ENCODE measurements at regions not wholly inside any gene's neighbourhood (a gene's known extent, or its start where the extent isn't known, plus 50 kb on each side); places are given as distances from the start of the nearest gene placed in this dataset.

DNA sequence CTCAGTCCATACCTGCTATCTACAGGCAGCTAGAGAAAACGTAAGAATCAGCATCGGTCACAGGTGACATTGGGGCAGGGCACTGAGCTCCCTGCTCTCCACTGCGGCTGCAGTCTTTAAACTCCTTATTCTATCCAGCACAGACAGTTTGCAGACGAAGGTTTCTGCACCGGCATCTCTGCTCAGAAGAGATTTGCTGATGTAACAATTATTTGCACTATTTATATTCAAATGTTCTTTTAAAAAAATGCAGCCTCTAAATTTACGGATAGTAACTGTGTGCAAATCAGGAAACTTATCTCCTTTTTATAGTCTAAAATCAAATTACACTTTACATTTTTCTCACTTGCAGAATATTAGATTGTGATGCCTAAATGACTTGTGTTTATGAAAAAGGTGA lies 671.0 kb downstream of the VRK1 start:
- intact Hi-C loops (cut with micrococcal nuclease; ENCODE audit: unreplicated experiment) = no loop called here
- no peak for DNase-seq
- Mint-ChIP-seq H3K4me1 (ENCODE audit: low read depth, unreplicated experiment) (no peaks in the 10 kb centered on the region), H3K27me3 (ENCODE audit: insufficient read depth, unreplicated experiment) (peaks cover 12% of the 10 kb centered on the region), H3K9me3 (ENCODE audit: unreplicated experiment) (peaks cover 7% of the 10 kb centered on the region), H3K36me3 (ENCODE audit: insufficient read depth, unreplicated experiment) (no peaks in the 10 kb centered on the region), H3K27ac (ENCODE audit: unreplicated experiment) (no peak overlapping the region), H3K4me3 (ENCODE audit: unreplicated experiment) (no peak overlapping the region)
- TF ChIP-seq, protein P1, sequence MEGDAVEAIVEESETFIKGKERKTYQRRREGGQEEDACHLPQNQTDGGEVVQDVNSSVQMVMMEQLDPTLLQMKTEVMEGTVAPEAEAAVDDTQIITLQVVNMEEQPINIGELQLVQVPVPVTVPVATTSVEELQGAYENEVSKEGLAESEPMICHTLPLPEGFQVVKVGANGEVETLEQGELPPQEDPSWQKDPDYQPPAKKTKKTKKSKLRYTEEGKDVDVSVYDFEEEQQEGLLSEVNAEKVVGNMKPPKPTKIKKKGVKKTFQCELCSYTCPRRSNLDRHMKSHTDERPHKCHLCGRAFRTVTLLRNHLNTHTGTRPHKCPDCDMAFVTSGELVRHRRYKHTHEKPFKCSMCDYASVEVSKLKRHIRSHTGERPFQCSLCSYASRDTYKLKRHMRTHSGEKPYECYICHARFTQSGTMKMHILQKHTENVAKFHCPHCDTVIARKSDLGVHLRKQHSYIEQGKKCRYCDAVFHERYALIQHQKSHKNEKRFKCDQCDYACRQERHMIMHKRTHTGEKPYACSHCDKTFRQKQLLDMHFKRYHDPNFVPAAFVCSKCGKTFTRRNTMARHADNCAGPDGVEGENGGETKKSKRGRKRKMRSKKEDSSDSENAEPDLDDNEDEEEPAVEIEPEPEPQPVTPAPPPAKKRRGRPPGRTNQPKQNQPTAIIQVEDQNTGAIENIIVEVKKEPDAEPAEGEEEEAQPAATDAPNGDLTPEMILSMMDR (IDR thresholded peaks at IDR 0.05; ENCODE audit: insufficient read depth in 1 of 2, low read depth in 1 of 2, low read length in 1 of 2, severe bottlenecking in 1 of 2, unreplicated experiment in 1 of 2) = no peak
- POLR2A ChIA-PET = no interaction called here
- Histone ChIP-seq H3K9me3 (no peaks in the 10 kb centered on the region), H3K36me3 (ENCODE audit: control insufficient read depth, insufficient read depth, low read length) (no peaks in the 10 kb centered on the region), H3K4me1 (no peaks in the 10 kb centered on the region), H3K27me3 (replicated peaks; ENCODE audit: control insufficient read depth, insufficient read depth, low read length) (no peaks in the 10 kb centered on the region; the same call in 1 of the 2 replicates), H3K4me3 (ENCODE audit: low read depth, low read length) (no peak overlapping the region)
- no TSS peak for BruUV-seq (replicated peaks)
- CTCF ChIA-PET = no interaction called here

DNA sequence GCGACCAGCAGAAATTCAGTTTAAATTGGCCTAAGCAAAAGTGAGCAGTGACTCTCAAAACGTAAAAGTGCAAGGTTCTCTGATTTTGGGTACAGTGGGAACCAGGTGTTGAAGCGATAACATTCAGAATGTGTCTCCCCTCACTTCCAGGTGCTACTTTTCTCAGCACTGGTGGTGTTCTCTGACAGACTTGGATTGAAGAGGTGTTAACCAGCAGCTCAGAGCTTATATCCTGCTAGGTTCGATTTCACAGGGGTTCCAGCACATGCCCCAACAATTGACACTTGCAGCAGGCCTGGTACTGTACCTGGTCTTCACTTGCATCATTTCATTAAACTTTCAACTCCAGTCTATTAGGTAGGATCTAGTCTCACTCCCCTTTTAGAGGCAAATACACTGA lies 680.2 kb downstream of the VRK1 start:
- BruUV-seq (replicated peaks) = no TSS peak
- TF ChIP-seq, protein P1 (IDR thresholded peaks at IDR 0.05; ENCODE audit: insufficient read depth in 1 of 2, low read depth in 1 of 2, low read length in 1 of 2, severe bottlenecking in 1 of 2, unreplicated experiment in 1 of 2) = no peak
- H3K9me3 Mint-ChIP-seq (ENCODE audit: unreplicated experiment) = no peaks in the 10 kb centered on the region
- intact Hi-C loops (cut with micrococcal nuclease; ENCODE audit: unreplicated experiment) = no loop called here
- no peaks in the 10 kb centered on the region for H3K27me3 ChIP-seq (replicated peaks; ENCODE audit: control insufficient read depth, insufficient read depth, low read length)
- H3K4me1 ChIP-seq = no peaks in the 10 kb centered on the region
- no peaks in the 10 kb centered on the region for H3K9me3 ChIP-seq
- no peak overlapping the region for H3K27ac Mint-ChIP-seq (ENCODE audit: unreplicated experiment)
- H3K4me3 ChIP-seq (ENCODE audit: low read depth, low read length) = no peak overlapping the region
- ChIA-PET POLR2A (no interaction called here), CTCF (no interaction called here)
- H3K4me3 Mint-ChIP-seq (ENCODE audit: unreplicated experiment) = no peak overlapping the region
- no peaks in the 10 kb centered on the region for H3K4me1 Mint-ChIP-seq (ENCODE audit: low read depth, unreplicated experiment)
- H3K27me3 Mint-ChIP-seq (ENCODE audit: insufficient read depth, unreplicated experiment) = peaks cover 20% of the 10 kb centered on the region
- no peak for DNase-seq
- H3K36me3 ChIP-seq (ENCODE audit: control insufficient read depth, insufficient read depth, low read length) = no peaks in the 10 kb centered on the region
- H3K36me3 Mint-ChIP-seq (ENCODE audit: insufficient read depth, unreplicated experiment) = no peaks in the 10 kb centered on the region

DNA sequence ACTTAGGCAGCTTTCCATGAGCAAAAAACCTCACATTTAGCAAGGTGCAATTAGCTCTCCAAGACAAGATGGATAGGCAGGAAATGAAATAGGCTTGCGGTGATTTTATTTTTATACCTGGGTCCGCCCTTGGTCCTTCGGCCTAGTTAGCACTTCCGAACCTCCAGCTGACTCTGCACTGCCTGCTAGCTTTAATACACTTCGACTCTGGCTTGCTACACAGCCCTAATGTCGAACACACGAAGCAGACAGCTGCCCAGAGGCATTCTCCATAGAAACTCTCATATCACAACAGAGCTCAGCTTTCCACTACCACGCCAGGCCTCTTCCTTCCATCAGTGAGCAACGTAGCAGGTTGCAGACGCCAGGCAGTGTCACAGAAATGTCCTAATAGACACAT lies 688.0 kb downstream of the VRK1 start:
- H3K27ac Mint-ChIP-seq (ENCODE audit: unreplicated experiment) = no peak overlapping the region
- H3K9me3 Mint-ChIP-seq (ENCODE audit: unreplicated experiment) = no peaks in the 10 kb centered on the region
- Histone ChIP-seq H3K4me3 (ENCODE audit: low read depth, low read length) (no peak overlapping the region), H3K27me3 (replicated peaks; ENCODE audit: control insufficient read depth, insufficient read depth, low read length) (no peaks in the 10 kb centered on the region), H3K9me3 (no peaks in the 10 kb centered on the region), H3K4me1 (no peaks in the 10 kb centered on the region), H3K36me3 (ENCODE audit: control insufficient read depth, insufficient read depth, low read length) (no peaks in the 10 kb centered on the region)
- BruUV-seq (replicated peaks) = no TSS peak
- H3K27me3 Mint-ChIP-seq (ENCODE audit: insufficient read depth, unreplicated experiment) = peaks cover 7% of the 10 kb centered on the region
- intact Hi-C loops (cut with micrococcal nuclease; ENCODE audit: unreplicated experiment) = no loop called here
- ChIA-PET POLR2A (no interaction called here), CTCF (no interaction called here)
- no peak overlapping the region for H3K4me3 Mint-ChIP-seq (ENCODE audit: unreplicated experiment)
- DNase-seq = no peak
- TF ChIP-seq, protein P1 (IDR thresholded peaks at IDR 0.05; ENCODE audit: insufficient read depth in 1 of 2, low read depth in 1 of 2, low read length in 1 of 2, severe bottlenecking in 1 of 2, unreplicated experiment in 1 of 2) = no peak
- H3K36me3 Mint-ChIP-seq (ENCODE audit: insufficient read depth, unreplicated experiment) = no peaks in the 10 kb centered on the region
- no peaks in the 10 kb centered on the region for H3K4me1 Mint-ChIP-seq (ENCODE audit: low read depth, unreplicated experiment)

Data from Caco-2 (cell line).